ENCODE measurements at regions not wholly inside any gene's neighbourhood (a gene's known extent, or its start where the extent isn't known, plus 50 kb on each side); places are given as distances from the start of the nearest gene placed in this dataset.

DNA sequence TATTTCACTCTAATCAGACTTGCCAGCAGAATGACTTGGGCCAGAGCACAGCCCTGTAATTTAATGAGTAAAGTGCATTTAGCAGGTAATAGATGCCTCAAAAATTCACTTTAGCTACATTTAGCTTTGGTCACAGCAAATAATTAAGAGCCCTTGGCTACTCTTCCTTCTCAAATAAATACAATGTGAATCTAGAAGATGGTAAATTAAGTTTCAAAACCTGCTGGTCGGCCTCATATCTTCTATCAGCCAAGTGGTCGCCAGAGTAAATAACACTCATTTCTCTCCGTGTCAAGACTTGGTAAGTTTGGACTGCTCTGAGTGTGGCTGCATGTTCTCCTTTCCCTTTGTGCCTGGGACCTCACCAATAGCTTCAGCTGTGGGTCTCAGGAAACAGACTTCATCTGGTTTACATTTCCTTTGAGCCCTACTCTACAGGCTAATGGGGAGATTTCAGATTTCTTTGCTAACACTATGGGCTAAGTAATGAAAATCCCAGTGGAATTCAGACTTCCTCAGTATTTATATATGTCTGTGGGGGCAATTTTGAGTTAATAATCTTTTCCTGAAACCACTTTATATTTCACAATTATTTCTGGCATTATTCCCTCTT is 375.8 kb downstream of the RBM43 start:
- Histone ChIP-seq H3K27ac (ENCODE audit: low read length) (no peak overlapping the region), H3K4me3 (ENCODE audit: low read length) (no peak overlapping the region), H3K36me3 (ENCODE audit: control insufficient read depth, insufficient read depth, low read length) (no peaks in the 10 kb centered on the region), H3K27me3 (ENCODE audit: control insufficient read depth, insufficient read depth, low read length) (no peaks in the 10 kb centered on the region), H3K4me1 (ENCODE audit: control insufficient read depth, insufficient read depth, low read length) (no peaks in the 10 kb centered on the region), H3K9me3 (ENCODE audit: control insufficient read depth, insufficient read depth, low read length) (no peaks in the 10 kb centered on the region)
- no peak for DNase-seq (ENCODE audit: low read depth, low spot score)
- WGBS (ENCODE audit: insufficient coverage, insufficient read length), result no CpG with 5 or more reads among the region's 3 CpGs

DNA sequence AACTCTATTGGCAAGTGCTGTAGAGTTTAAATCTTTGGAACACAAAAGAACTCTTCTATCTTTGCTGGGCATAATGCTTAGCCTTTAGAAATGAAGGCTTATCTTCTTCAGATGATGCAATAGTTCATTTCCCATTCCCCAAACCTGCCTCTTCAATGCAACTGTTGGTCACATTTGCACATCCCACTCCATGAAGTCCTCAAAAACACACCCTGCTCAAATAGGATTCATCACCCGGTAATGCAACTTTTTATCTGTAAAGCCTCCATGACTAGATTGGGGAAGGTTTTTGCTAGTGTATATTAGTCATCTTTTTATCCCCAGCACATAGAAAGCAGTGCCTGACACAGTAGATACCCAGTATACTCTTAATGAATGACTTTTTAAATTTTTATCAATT is 376.4 kb downstream of the RBM43 start:
- Histone ChIP-seq H3K27ac (ENCODE audit: low read length) (no peak overlapping the region), H3K36me3 (ENCODE audit: control insufficient read depth, insufficient read depth, low read length) (no peaks in the 10 kb centered on the region), H3K27me3 (ENCODE audit: control insufficient read depth, insufficient read depth, low read length) (no peaks in the 10 kb centered on the region), H3K9me3 (ENCODE audit: control insufficient read depth, insufficient read depth, low read length) (no peaks in the 10 kb centered on the region), H3K4me1 (ENCODE audit: control insufficient read depth, insufficient read depth, low read length) (no peaks in the 10 kb centered on the region), H3K4me3 (ENCODE audit: low read length) (no peak overlapping the region)
- DNase-seq (ENCODE audit: low read depth, low spot score), result no peak
- WGBS (ENCODE audit: insufficient coverage, insufficient read length), result no CpG with 5 or more reads among the region's 1 CpG

DNA sequence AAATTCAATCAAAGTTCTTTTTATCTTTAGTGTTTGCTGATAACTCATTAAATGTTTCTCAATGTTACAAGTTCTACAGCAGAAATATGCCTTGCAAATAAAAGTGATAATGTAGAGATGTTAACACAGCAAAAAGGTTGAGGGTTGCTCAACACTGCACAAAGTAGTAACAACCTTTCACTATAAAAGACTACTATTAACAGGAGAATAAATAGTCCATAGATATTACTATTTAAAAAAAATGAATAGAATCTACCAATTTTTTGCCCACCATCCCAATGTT is 378.1 kb downstream of the RBM43 start:
- no peak for DNase-seq (ENCODE audit: low read depth, low spot score)
- H3K4me1 ChIP-seq (ENCODE audit: control insufficient read depth, insufficient read depth, low read length), result no peaks in the 10 kb centered on the region
- H3K27me3 ChIP-seq (ENCODE audit: control insufficient read depth, insufficient read depth, low read length), result no peaks in the 10 kb centered on the region
- no peak overlapping the region for H3K4me3 ChIP-seq (ENCODE audit: low read length)
- H3K36me3 ChIP-seq (ENCODE audit: control insufficient read depth, insufficient read depth, low read length), result no peaks in the 10 kb centered on the region
- H3K27ac ChIP-seq (ENCODE audit: low read length), result no peak overlapping the region
- no peaks in the 10 kb centered on the region for H3K9me3 ChIP-seq (ENCODE audit: control insufficient read depth, insufficient read depth, low read length)

DNA sequence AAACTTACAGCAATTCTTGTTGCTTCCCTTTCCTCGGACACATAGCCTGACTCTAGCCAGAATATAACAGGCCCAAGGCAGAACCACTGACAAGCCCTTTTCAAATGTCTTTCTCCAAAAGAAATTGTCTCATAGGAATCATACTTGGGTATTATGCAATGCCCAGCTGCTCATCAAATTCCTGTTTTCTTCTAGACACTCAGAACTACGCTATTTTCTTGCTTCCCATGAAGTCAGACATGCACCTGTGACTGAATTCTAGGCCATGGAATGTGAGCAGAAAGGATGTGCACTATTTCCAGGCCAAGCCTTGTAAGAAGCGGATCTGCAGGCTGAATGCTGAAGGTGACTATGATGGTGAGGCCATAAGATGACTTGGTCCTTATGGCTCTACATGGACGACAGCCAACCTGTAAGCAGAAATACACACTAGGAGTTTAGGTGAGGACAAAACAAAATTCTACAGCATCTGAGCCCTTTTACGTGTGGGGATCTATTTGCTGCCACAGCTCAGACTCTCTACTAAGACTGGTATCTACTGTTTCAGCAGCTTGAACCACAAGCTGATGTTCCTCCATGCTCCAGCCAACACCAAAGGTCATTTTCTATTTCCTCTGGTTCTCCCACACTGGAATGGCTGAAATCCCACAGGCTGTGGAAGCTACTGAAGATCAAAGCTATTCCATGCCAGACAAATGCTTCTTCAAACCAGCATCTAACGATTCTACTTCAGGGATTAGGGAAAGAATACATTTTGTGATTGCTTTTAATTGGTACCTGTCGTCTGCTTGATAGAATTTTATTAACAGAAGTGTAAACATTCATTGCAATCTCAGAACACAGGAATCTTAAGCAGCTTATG is 378.7 kb downstream of the RBM43 start:
- Histone ChIP-seq H3K9me3 (ENCODE audit: control insufficient read depth, insufficient read depth, low read length) (no peaks in the 10 kb centered on the region), H3K4me1 (ENCODE audit: control insufficient read depth, insufficient read depth, low read length) (no peaks in the 10 kb centered on the region), H3K4me3 (ENCODE audit: low read length) (no peak overlapping the region), H3K27ac (ENCODE audit: low read length) (no peak overlapping the region), H3K27me3 (ENCODE audit: control insufficient read depth, insufficient read depth, low read length) (no peaks in the 10 kb centered on the region), H3K36me3 (ENCODE audit: control insufficient read depth, insufficient read depth, low read length) (no peaks in the 10 kb centered on the region)
- no CpG with 5 or more reads among the region's 7 CpGs for WGBS (ENCODE audit: insufficient coverage, insufficient read length)
- no peak for DNase-seq (ENCODE audit: low read depth, low spot score)

DNA sequence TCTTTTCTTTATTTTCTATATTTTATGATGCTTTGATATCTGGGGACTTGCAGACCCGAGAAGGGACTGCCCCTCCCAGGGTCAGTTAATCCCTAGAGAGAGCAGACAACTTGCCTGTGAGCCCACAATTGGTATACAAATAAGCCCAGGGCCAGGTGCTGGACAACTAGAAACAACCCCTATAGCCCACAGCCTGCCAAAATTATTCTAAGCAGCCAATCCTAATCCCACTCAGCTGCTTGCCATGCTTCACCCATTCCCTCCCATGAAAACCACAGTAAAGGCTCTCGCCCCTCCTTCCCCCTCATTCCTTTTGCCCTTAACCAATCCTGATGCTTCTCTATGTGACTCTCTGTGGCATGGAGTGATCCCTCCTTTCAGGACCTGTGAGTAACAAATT is 380.7 kb downstream of the RBM43 start:
- no peak for DNase-seq (ENCODE audit: low read depth, low spot score)
- no peaks in the 10 kb centered on the region for H3K9me3 ChIP-seq (ENCODE audit: control insufficient read depth, insufficient read depth, low read length)
- H3K27me3 ChIP-seq (ENCODE audit: control insufficient read depth, insufficient read depth, low read length), result no peaks in the 10 kb centered on the region
- peaks cover 1% of the 10 kb centered on the region; the same call in 1 of the 2 replicates for H3K4me1 ChIP-seq (ENCODE audit: control insufficient read depth, insufficient read depth, low read length)
- H3K4me3 ChIP-seq (ENCODE audit: low read length), result no peak overlapping the region
- no peak overlapping the region for H3K27ac ChIP-seq (ENCODE audit: low read length)
- no peaks in the 10 kb centered on the region for H3K36me3 ChIP-seq (ENCODE audit: control insufficient read depth, insufficient read depth, low read length)
- no CpG with 5 or more reads among the region's 2 CpGs for WGBS (ENCODE audit: insufficient coverage, insufficient read length)

DNA sequence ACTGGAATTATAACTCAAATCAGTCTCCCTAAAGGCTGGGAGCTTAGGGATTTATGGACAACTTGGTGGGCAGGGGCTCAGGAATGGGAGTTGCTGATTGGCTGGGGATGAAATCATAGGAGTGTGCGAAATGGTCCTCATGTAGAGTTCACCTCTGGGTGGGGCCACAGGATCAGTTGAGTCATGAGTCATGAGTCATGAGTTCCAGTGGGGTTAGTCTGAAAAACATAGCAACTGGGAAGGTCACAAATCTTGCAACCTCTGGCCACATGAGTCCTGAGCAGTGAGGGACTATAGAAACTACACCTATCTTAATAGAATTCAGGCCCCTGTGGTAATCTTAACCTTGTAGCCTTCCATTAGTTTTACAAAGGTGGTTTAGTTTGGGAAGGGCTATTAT is 383.3 kb downstream of the RBM43 start:
- Histone ChIP-seq H3K4me1 (ENCODE audit: control insufficient read depth, insufficient read depth, low read length) (peaks cover 3% of the 10 kb centered on the region; the same call in 1 of the 2 replicates), H3K4me3 (ENCODE audit: low read length) (no peak overlapping the region), H3K36me3 (ENCODE audit: control insufficient read depth, insufficient read depth, low read length) (no peaks in the 10 kb centered on the region), H3K27me3 (ENCODE audit: control insufficient read depth, insufficient read depth, low read length) (no peaks in the 10 kb centered on the region), H3K9me3 (ENCODE audit: control insufficient read depth, insufficient read depth, low read length) (no peaks in the 10 kb centered on the region), H3K27ac (ENCODE audit: low read length) (no peak overlapping the region)
- no peak for DNase-seq (ENCODE audit: low read depth, low spot score)
- WGBS (ENCODE audit: insufficient coverage, insufficient read length), result no CpG with 5 or more reads among the region's 1 CpG

DNA sequence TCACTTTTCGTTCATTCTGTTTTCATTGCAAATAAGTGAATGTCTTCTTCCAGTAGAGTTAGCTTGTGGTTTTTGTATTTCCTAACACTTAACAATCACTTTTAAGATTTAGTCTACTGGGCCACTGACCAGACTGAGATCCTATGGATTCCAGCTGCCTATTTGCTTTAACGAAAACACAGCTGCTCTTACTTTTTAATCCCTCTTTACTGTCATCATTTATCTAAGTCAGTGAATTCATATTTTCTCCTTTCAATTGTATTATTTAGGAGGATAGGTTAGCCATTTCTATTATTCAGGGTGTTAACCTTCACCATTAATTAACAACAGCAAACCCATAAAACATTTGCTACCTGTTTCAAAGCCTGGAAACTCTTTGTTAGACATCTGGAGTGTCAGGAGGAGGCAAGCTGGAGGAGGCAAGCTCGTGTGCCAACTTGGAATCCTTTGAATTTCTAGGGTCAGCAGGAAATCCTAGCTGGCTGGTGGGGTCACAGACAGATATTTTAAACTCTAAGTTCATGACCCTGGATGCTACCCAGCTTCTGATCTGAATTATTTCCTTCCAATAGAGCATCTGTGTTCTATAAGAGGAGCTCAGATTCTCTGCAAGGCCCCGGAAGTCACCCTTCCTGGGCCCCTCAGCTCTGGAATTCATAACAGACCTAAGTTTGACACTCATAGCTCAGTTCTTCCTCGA is 385.3 kb downstream of the RBM43 start:
- no peaks in the 10 kb centered on the region for H3K9me3 ChIP-seq (ENCODE audit: control insufficient read depth, insufficient read depth, low read length)
- H3K36me3 ChIP-seq (ENCODE audit: control insufficient read depth, insufficient read depth, low read length), result no peaks in the 10 kb centered on the region
- H3K4me1 ChIP-seq (ENCODE audit: control insufficient read depth, insufficient read depth, low read length), result peaks cover 3% of the 10 kb centered on the region; the same call in 1 of the 2 replicates
- H3K27ac ChIP-seq (ENCODE audit: low read length), result no peak overlapping the region
- WGBS (ENCODE audit: insufficient coverage, insufficient read length), result no CpG with 5 or more reads among the region's 5 CpGs
- no peak overlapping the region for H3K4me3 ChIP-seq (ENCODE audit: low read length)
- no peak for DNase-seq (ENCODE audit: low read depth, low spot score)
- H3K27me3 ChIP-seq (ENCODE audit: control insufficient read depth, insufficient read depth, low read length), result no peaks in the 10 kb centered on the region

DNA sequence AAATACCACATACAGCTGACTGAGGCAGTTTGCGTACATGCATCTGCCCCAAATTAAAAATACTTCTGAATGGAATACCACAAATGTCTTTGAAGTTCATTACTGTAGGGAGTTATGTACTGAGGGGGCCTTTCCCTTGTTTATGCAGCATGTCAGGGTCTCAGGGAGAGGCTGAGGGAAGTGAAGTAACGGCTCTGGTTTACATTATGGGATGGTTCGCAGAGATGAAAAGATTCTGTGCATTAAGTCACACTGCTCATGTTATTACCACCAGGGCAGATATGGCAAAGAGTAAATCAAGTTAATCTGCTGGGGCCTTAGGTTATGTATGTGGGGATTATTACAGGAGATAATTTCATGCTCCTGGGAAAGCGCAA is 385.9 kb upstream of the RND3 start:
- Histone ChIP-seq H3K4me3 (ENCODE audit: low read length) (no peak overlapping the region), H3K27ac (ENCODE audit: low read length) (no peak overlapping the region), H3K36me3 (ENCODE audit: control insufficient read depth, insufficient read depth, low read length) (no peaks in the 10 kb centered on the region), H3K9me3 (ENCODE audit: control insufficient read depth, insufficient read depth, low read length) (no peaks in the 10 kb centered on the region), H3K27me3 (ENCODE audit: control insufficient read depth, insufficient read depth, low read length) (no peaks in the 10 kb centered on the region), H3K4me1 (ENCODE audit: control insufficient read depth, insufficient read depth, low read length) (peaks cover 6% of the 10 kb centered on the region; the same call in 1 of the 2 replicates)
- DNase-seq (ENCODE audit: low read depth, low spot score), result no peak
- no CpG with 5 or more reads among the region's 4 CpGs for WGBS (ENCODE audit: insufficient coverage, insufficient read length)

DNA sequence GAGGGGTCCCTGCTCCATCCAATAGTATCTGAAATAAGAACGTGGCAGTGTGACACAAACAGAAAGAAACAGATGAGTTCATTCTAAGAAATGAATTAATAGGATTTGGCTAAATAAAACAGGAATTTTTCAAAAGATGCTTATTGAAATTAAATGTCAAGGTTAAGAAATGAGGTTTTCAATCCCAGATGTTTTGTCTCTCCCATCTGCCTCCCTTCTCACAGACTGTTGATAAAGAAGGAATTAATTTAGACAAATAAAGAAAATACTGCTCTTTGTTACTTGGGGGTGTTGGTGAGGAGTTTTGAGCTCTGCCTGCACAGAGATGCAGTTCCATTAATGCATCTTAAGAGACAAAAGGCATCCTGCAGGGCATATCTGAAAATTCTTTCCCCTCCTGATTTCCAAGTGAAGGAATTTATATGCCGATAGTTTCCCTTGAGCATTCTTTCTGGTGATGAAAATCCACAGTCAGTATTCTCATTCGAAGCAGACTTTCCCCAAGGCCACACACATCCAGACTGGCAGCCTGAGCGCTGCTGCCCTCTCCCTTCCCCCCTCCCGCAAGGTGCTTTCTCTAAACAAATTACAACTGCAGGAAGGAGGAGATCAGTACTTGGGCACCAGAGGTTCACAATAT is 385.4 kb upstream of the RND3 start:
- Histone ChIP-seq H3K4me3 (ENCODE audit: low read length) (no peak overlapping the region), H3K27ac (ENCODE audit: low read length) (no peak overlapping the region), H3K27me3 (ENCODE audit: control insufficient read depth, insufficient read depth, low read length) (no peaks in the 10 kb centered on the region), H3K36me3 (ENCODE audit: control insufficient read depth, insufficient read depth, low read length) (no peaks in the 10 kb centered on the region), H3K4me1 (ENCODE audit: control insufficient read depth, insufficient read depth, low read length) (peaks cover 6% of the 10 kb centered on the region; the same call in 1 of the 2 replicates), H3K9me3 (ENCODE audit: control insufficient read depth, insufficient read depth, low read length) (no peaks in the 10 kb centered on the region)
- WGBS (ENCODE audit: insufficient coverage, insufficient read length), result no CpG with 5 or more reads among the region's 5 CpGs
- DNase-seq (ENCODE audit: low read depth, low spot score), result no peak

DNA sequence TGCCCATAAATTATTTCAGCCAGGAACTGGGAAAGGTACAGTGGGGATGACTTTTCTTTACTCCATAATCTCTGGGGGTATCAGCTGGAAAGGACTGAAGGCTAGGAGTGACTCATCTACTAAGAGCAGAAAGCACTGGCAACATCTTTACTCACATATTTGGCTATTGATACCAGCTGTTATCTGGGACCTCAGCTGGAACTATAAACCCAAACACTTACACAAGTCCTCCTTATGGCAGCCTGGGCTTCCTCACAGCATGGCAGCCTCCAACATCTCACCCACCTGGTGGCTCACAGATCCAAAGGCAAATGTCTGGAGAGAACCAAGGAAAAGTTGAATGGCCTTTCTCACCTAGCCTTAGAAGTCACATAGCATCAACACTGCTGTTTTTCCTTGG is 379.0 kb upstream of the RND3 start:
- H3K9me3 ChIP-seq (ENCODE audit: control insufficient read depth, insufficient read depth, low read length), result no peaks in the 10 kb centered on the region
- no peak overlapping the region for H3K27ac ChIP-seq (ENCODE audit: low read length)
- no peak overlapping the region for H3K4me3 ChIP-seq (ENCODE audit: low read length)
- H3K27me3 ChIP-seq (ENCODE audit: control insufficient read depth, insufficient read depth, low read length), result no peaks in the 10 kb centered on the region
- DNase-seq (ENCODE audit: low read depth, low spot score), result no peak
- no peaks in the 10 kb centered on the region for H3K36me3 ChIP-seq (ENCODE audit: control insufficient read depth, insufficient read depth, low read length)
- peaks cover 3% of the 10 kb centered on the region; the same call in 1 of the 2 replicates for H3K4me1 ChIP-seq (ENCODE audit: control insufficient read depth, insufficient read depth, low read length)
